K562 (cell line): ENCODE measurements at regions not wholly inside any gene's neighbourhood (a gene's known extent, or its start where the extent isn't known, plus 50 kb on each side); places are given as distances from the start of the nearest gene placed in this dataset.

Experiments
- ATAC-seq: fragments of 200-7000 bp; cut with Tn5 transposase; 3 replicates; pipeline ENCODE4 v1.9.1; 2020; ENCODE audit warnings: moderate library complexity
- BruUV-seq: library from RNA; stranded (reverse); fragments of 400-500 nt; replicated peaks from 2 replicates; lab custom pipeline; 2021; lab: Mats Ljungman, UMichigan
- CTCF ChIA-PET: fragments of 300-600 bp; formaldehyde crosslinking; extraction: SDS; loops from one replicate; lab custom pipeline; 2021; ENCODE audit warnings: low intra/inter-chr PET ratio; lab: Yijun Ruan, JAX
- POLR2A ChIA-PET: fragments of 300-600, 350-650 bp; sonication (Branson Sonifier 250); formaldehyde crosslinking; extraction: SDS; loops from one replicate; lab custom pipeline; 2021; ENCODE audit warnings: antibody characterized with exemption, inconsistent platforms; lab: Yijun Ruan, JAX
- DNase-seq, 4 experiments: peaks; one replicate each; pipeline versions ENCODE4 v3.0.0 to v3.0.0-alpha.2; 2011 to 2018; ENCODE audit warnings: low spot score in 3 of 4, mixed read lengths in 3 of 4; ENCODE audit errors: extremely low read depth in 1 of 4
- FAIRE-seq: peaks from 2 replicates; lab custom pipeline; 2011; peaks lifted over from hg19 to GRCh38; lab: Jason Lieb, UNC
- H2AFZ ChIP-seq: 2 replicates; pipeline ENCODE4 v1.6.0; 2011; ENCODE audit warnings: low read depth, low read length, control low read depth, inconsistent platforms
- H3K27ac ChIP-seq: fragments of 200-600 bp; 3 replicates; pipeline ENCODE4 v1.8.0; 2011; ENCODE audit warnings: low read depth, mild to moderate bottlenecking, control low read depth, inconsistent platforms, low read length, moderate library complexity, mixed read lengths; ENCODE audit errors: extremely low read depth
- H3K27me3 ChIP-seq, 2 experiments: fragments of 300-600 bp in 1 of 2; 2 replicates in 1 of 2; 3 replicates in 1 of 2; pipeline versions ENCODE4 v1.6.0 to v1.8.0; 2011; ENCODE audit warnings: inconsistent platforms in 2 of 2, low read length in 2 of 2, mild to moderate bottlenecking in 1 of 2, mixed read lengths in 1 of 2, moderate library complexity in 1 of 2; ENCODE audit not compliant: control insufficient read depth in 2 of 2, insufficient read depth in 2 of 2
- H3K36me3 ChIP-seq: fragments of 300-600 bp; 3 replicates; pipeline ENCODE4 v1.8.0; 2011; ENCODE audit warnings: mild to moderate bottlenecking, low read length, inconsistent platforms; ENCODE audit not compliant: control insufficient read depth, insufficient read depth
- H3K4me1 ChIP-seq, 2 experiments: fragments of 200-600 bp in 1 of 2; replicated peaks in 1 of 2; 2 replicates in 1 of 2; 3 replicates in 1 of 2; pipeline versions ENCODE4 v1.5.1 to v1.8.0; 2011; ENCODE audit warnings: inconsistent platforms in 2 of 2, low read length in 2 of 2, mild to moderate bottlenecking in 1 of 2, mixed read lengths in 1 of 2, moderate library complexity in 1 of 2; ENCODE audit not compliant: control insufficient read depth in 2 of 2, insufficient read depth in 2 of 2
- H3K4me2 ChIP-seq: 2 replicates; pipeline ENCODE4 v1.6.1; 2011; ENCODE audit warnings: low read length, control low read depth, inconsistent platforms, mixed read lengths; ENCODE audit not compliant: insufficient read depth
- H3K4me3 ChIP-seq: fragments of 200-600 bp; sonication (generic), shearing (Covaris generic); 2 replicates; pipeline ENCODE4 v1.5.1; 2016; ENCODE audit warnings: control low read depth, inconsistent platforms
- H3K79me2 ChIP-seq: fragments of 200-600 bp; 3 replicates; pipeline ENCODE4 v1.8.0; 2011; ENCODE audit warnings: low read length, inconsistent platforms; ENCODE audit not compliant: control insufficient read depth, insufficient read depth
- H3K9ac ChIP-seq, 2 experiments: 2 replicates each; pipeline versions ENCODE4 v1.6.0 to v1.6.1; 2011; ENCODE audit warnings: low read depth in 2 of 2, low read length in 2 of 2, control low read depth in 1 of 2, inconsistent platforms in 1 of 2, mild to moderate bottlenecking in 1 of 2, mixed read lengths in 1 of 2; ENCODE audit not compliant: insufficient read depth in 1 of 2
- H3K9me1 ChIP-seq: one replicate; pipeline ENCODE4 v1.6.0; 2011; ENCODE audit warnings: inconsistent platforms, mild to moderate bottlenecking, low read length, moderate library complexity; ENCODE audit not compliant: control insufficient read depth, insufficient read depth
- H3K9me3 ChIP-seq: replicated peaks from 2 replicates; pipeline ENCODE4 v1.5.1; 2011; ENCODE audit warnings: low read depth, low read length, inconsistent platforms; ENCODE audit not compliant: control insufficient read depth, insufficient read depth
- H4K20me1 ChIP-seq: replicated peaks from 2 replicates; pipeline ENCODE4 v1.6.1; 2011; ENCODE audit warnings: low read length, inconsistent platforms, mixed read lengths; ENCODE audit not compliant: control insufficient read depth, insufficient read depth
- CBX3 ChIP-seq, 2 experiments: IDR thresholded peaks; 1 replicate in 1 of 2; 2 replicates in 1 of 2; pipeline ENCODE4 v1.6.1; 2012; ENCODE audit warnings: inconsistent platforms in 2 of 2, low read length in 2 of 2, borderline replicate concordance in 1 of 2, control low read depth in 1 of 2
- MAFF ChIP-seq: IDR thresholded peaks from 2 replicates; pipeline ENCODE4 v1.6.1; 2012; ENCODE audit warnings: low read length, improper control_type of control experiment
- RB1 ChIP-seq: fragments of 450-650 bp; IDR thresholded peaks from 2 replicates; pipeline ENCODE4 v1.6.1; 2017; ENCODE audit warnings: low read depth, mild to moderate bottlenecking
- RFX1 ChIP-seq: fragments of 450-650 bp; IDR thresholded peaks from 2 replicates; pipeline ENCODE4 v1.6.1; 2016; ENCODE audit warnings: mild to moderate bottlenecking, moderate library complexity
- SIX5 ChIP-seq, 2 experiments: IDR thresholded peaks; 2 replicates each; pipeline ENCODE4 v1.6.1; 2011; ENCODE audit warnings: low read length in 2 of 2, borderline replicate concordance in 1 of 2, low read depth in 1 of 2, mild to moderate bottlenecking in 1 of 2, moderate library complexity in 1 of 2; ENCODE audit not compliant: insufficient read depth in 1 of 2
- SREBF1 ChIP-seq: fragments of 150-350 bp; IDR thresholded peaks from 2 replicates; pipeline ENCODE4 v1.6.1; 2014; ENCODE audit warnings: antibody characterized with exemption, low read depth, low read length, borderline replicate concordance
- ZNF174 ChIP-seq: fragments of 250-450 bp; sonication (Bioruptor Pico); IDR thresholded peaks from 2 replicates; pipeline ENCODE4 v1.4.0; 2020; ENCODE audit warnings: mild to moderate bottlenecking
- ZNF224 ChIP-seq: sonication (generic); formaldehyde crosslinking; IDR thresholded peaks from 2 replicates; pipeline ENCODE4 v1.8.0; 2022; ENCODE audit warnings: mild to moderate bottlenecking, missing genetic modification reagents
- ZNF232 ChIP-seq: sonication (generic); formaldehyde crosslinking; IDR thresholded peaks from 2 replicates; pipeline ENCODE4 v1.8.0; 2022; ENCODE audit warnings: mild to moderate bottlenecking, missing genetic modification reagents
- in situ Hi-C: fragments of 300-500 bp; cut with MboI; formaldehyde crosslinking; loops from 4 replicates; pipeline ENCODE4 v1.15.0; 2018; ENCODE audit warnings: inconsistent platforms, mixed read lengths
- intact Hi-C: fragments of 100-400 bp; cut with micrococcal nuclease; formaldehyde crosslinking; loops from 2 replicates; pipeline ENCODE4 v1.14.2; 2022
- TF ChIP-seq, protein P1 (sequence below): fragments of 450-650 bp; formaldehyde crosslinking; IDR thresholded peaks from 2 replicates; pipeline ENCODE4 v1.4.0; 2020; ENCODE audit warnings: mild to moderate bottlenecking, moderate library complexity

DNA sequence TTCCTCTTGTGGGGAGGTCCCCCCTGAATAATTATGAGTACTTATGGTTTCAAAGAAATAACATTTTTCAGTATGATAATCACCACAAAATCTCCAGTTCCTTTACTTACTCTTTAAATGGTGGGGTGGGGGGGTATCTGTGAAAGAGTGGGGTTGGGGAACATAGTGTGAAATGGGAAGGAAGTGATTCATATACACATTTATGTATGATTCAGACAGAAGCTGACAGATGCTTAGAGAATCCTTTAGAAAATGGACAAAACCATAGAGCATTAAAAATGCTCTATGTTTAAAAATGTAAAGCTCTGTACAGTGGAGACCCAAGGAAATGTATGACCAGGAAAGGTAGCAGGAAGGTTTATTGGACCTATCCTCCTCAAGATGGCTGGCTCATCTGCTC is 267.5 kb upstream of the GRIA1 start:
- CTCF ChIA-PET = no interaction called here
- Histone ChIP-seq H3K9me1 (no peaks in the 10 kb centered on the region), H3K27me3 (no peaks in the 10 kb centered on the region), H3K4me1 (no peaks in the 10 kb centered on the region), H3K27ac (no peak overlapping the region), H3K36me3 (no peaks in the 10 kb centered on the region), H3K9me3 (no peaks in the 10 kb centered on the region), H3K4me3 (no peak overlapping the region), H2AFZ (no peak overlapping the region), H4K20me1 (no peaks in the 10 kb centered on the region), H3K4me2 (no peak overlapping the region), H3K9ac (no peak overlapping the region), H3K79me2 (no peaks in the 10 kb centered on the region)
- ATAC-seq (no peak), DNase-seq (no peak), FAIRE-seq (no peak)
- POLR2A ChIA-PET = no interaction called here
- TF ChIP-seq ZNF232 (CRISPR knock-in tag) (no peak), RB1 (no peak), SIX5 (IDR thresholded peaks at IDR 0.05; ENCODE audit: borderline replicate concordance in 1 of 2, insufficient read depth in 1 of 2, low read depth in 1 of 2, low read length in 2 of 2) (no peak), CBX3 (IDR thresholded peaks at IDR 0.05; ENCODE audit: borderline replicate concordance in 1 of 2, low read length in 2 of 2) (no peak), ZNF174 (CRISPR knock-in tag) (no peak), RFX1 (no peak), MAFF (no peak), ZNF224 (CRISPR knock-in tag) (no peak), SREBF1 (no peak)
- TF ChIP-seq, protein P1, sequence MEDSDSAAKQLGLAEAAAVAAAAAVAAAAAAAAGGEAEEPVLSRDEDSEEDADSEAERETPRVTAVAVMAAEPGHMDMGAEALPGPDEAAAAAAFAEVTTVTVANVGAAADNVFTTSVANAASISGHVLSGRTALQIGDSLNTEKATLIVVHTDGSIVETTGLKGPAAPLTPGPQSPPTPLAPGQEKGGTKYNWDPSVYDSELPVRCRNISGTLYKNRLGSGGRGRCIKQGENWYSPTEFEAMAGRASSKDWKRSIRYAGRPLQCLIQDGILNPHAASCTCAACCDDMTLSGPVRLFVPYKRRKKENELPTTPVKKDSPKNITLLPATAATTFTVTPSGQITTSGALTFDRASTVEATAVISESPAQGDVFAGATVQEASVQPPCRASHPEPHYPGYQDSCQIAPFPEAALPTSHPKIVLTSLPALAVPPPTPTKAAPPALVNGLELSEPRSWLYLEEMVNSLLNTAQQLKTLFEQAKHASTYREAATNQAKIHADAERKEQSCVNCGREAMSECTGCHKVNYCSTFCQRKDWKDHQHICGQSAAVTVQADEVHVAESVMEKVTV = no peak
- in situ Hi-C loops = no loop called here
- BruUV-seq = no TSS peak
- intact Hi-C loops = no loop called here
